ENCODE measurements at regions not wholly inside any gene's neighbourhood (a gene's known extent, or its start where the extent isn't known, plus 50 kb on each side); places are given as distances from the start of the nearest gene placed in this dataset.

- ATAC-seq (ENCODE audit: insufficient number of reproducible peaks, low FRiP score, low read depth): no peak
These were observed 331.8 kb upstream of the PLD5 start for GRCh38 chr1:242856289-242856688.

GRCh38 chr1:242854466-242854865 lies 330.0 kb upstream of the PLD5 start:
- Histone ChIP-seq H3K9me3 (no peaks in the 10 kb centered on the region), H3K4me3 (no peak overlapping the region), H3K27me3 (replicated peaks; ENCODE audit: insufficient read depth) (no peaks in the 10 kb centered on the region), H3K4me1 (ENCODE audit: control insufficient read depth in 1 of 2, low read depth in 2 of 2) (no peaks in the 10 kb centered on the region), H3K36me3 (no peaks in the 10 kb centered on the region), H3K27ac (no peak overlapping the region)
- TF ChIP-seq CTCF (IDR thresholded peaks at IDR 0.05): no peak
- no peak for DNase-seq (ENCODE audit: low spot score)
- no peak for ATAC-seq (ENCODE audit: insufficient number of reproducible peaks, low FRiP score, low read depth)

More at GRCh38 chr1:242856289-242856688, 331.8 kb upstream of the PLD5 start:
- Histone ChIP-seq H3K36me3 (no peaks in the 10 kb centered on the region), H3K4me3 (no peak overlapping the region), H3K27ac (no peak overlapping the region), H3K4me1 (ENCODE audit: control insufficient read depth in 1 of 2, low read depth in 2 of 2) (no peaks in the 10 kb centered on the region), H3K27me3 (replicated peaks; ENCODE audit: insufficient read depth) (no peaks in the 10 kb centered on the region), H3K9me3 (no peaks in the 10 kb centered on the region)
- TF ChIP-seq CTCF (IDR thresholded peaks at IDR 0.05): no peak
- no peak for DNase-seq (ENCODE audit: low spot score)

GRCh38 chr1:242847390-242847993 lies 323.0 kb upstream of the PLD5 start:
- H3K27ac ChIP-seq: no peak overlapping the region
- no peak for TF ChIP-seq CTCF (IDR thresholded peaks at IDR 0.05)
- no peak overlapping the region for H3K4me3 ChIP-seq
- DNase-seq (ENCODE audit: low spot score): no peak
- H3K4me1 ChIP-seq (ENCODE audit: control insufficient read depth in 1 of 2, low read depth in 2 of 2): no peaks in the 10 kb centered on the region
- no peaks in the 10 kb centered on the region for H3K9me3 ChIP-seq
- ATAC-seq (ENCODE audit: insufficient number of reproducible peaks, low FRiP score, low read depth): no peak
- no peaks in the 10 kb centered on the region for H3K36me3 ChIP-seq
- H3K27me3 ChIP-seq (replicated peaks; ENCODE audit: insufficient read depth): no peaks in the 10 kb centered on the region

- ATAC-seq (ENCODE audit: insufficient number of reproducible peaks, low FRiP score, low read depth): no peak
- H3K4me1 ChIP-seq (ENCODE audit: control insufficient read depth in 1 of 2, low read depth in 2 of 2): no peaks in the 10 kb centered on the region
- DNase-seq (ENCODE audit: low spot score): no peak
- TF ChIP-seq CTCF (IDR thresholded peaks at IDR 0.05): no peak
- no peak overlapping the region for H3K4me3 ChIP-seq
- H3K36me3 ChIP-seq: no peaks in the 10 kb centered on the region
- no peaks in the 10 kb centered on the region for H3K27me3 ChIP-seq (replicated peaks; ENCODE audit: insufficient read depth)
- H3K9me3 ChIP-seq: no peaks in the 10 kb centered on the region
- no peak overlapping the region for H3K27ac ChIP-seq
These were observed 317.6 kb upstream of the PLD5 start for GRCh38 chr1:242842094-242842493.

GRCh38 chr1:242839101-242839500 lies 314.6 kb upstream of the PLD5 start:
- H3K4me1 ChIP-seq (ENCODE audit: control insufficient read depth in 1 of 2, low read depth in 2 of 2): no peaks in the 10 kb centered on the region
- no peak for ATAC-seq (ENCODE audit: insufficient number of reproducible peaks, low FRiP score, low read depth)

More at GRCh38 chr1:242839101-242839500, 314.6 kb upstream of the PLD5 start:
- H3K27ac ChIP-seq: no peak overlapping the region
- H3K36me3 ChIP-seq: no peaks in the 10 kb centered on the region
- DNase-seq (ENCODE audit: low spot score): no peak
- TF ChIP-seq CTCF (IDR thresholded peaks at IDR 0.05): no peak
- no peaks in the 10 kb centered on the region for H3K9me3 ChIP-seq
- H3K4me3 ChIP-seq: no peak overlapping the region
- no peaks in the 10 kb centered on the region for H3K27me3 ChIP-seq (replicated peaks; ENCODE audit: insufficient read depth)
